ENCODE measurements at regions not wholly inside any gene's neighbourhood (a gene's known extent, or its start where the extent isn't known, plus 50 kb on each side); places are given as distances from the start of the nearest gene placed in this dataset.

GRCh38 chr13:86000546-86000945 is 201.3 kb upstream of the SLITRK6 start:
- Histone ChIP-seq H3K9me3 (ENCODE audit: severe bottlenecking) (no peaks in the 10 kb centered on the region), H3K27me3 (ENCODE audit: insufficient read depth, low read depth, severe bottlenecking) (no peaks in the 10 kb centered on the region), H3K27ac (no peak overlapping the region), H3K4me3 (ENCODE audit: low read depth, low read length) (no peak overlapping the region), H3K36me3 (no peaks in the 10 kb centered on the region)
- peak; percentile 17 for DNase-seq
- no peak for TF ChIP-seq CTCF (IDR thresholded peaks at IDR 0.05; ENCODE audit: low read depth, low read length)

- TF ChIP-seq CTCF (IDR thresholded peaks at IDR 0.05; ENCODE audit: low read depth, low read length) = no peak
- Histone ChIP-seq H3K4me3 (ENCODE audit: low read depth, low read length) (no peak overlapping the region), H3K36me3 (no peaks in the 10 kb centered on the region), H3K9me3 (ENCODE audit: severe bottlenecking) (no peaks in the 10 kb centered on the region), H3K27me3 (ENCODE audit: insufficient read depth, low read depth, severe bottlenecking) (no peaks in the 10 kb centered on the region), H3K27ac (no peak overlapping the region)
- no peak for DNase-seq
Measured at GRCh38 chr13:85997587-85997986, 198.4 kb upstream of the SLITRK6 start.

GRCh38 chr13:85995788-85996418 is 196.7 kb upstream of the SLITRK6 start:
- Histone ChIP-seq H3K27ac (no peak overlapping the region), H3K4me3 (ENCODE audit: low read depth, low read length) (no peak overlapping the region), H3K27me3 (ENCODE audit: insufficient read depth, low read depth, severe bottlenecking) (no peaks in the 10 kb centered on the region), H3K9me3 (ENCODE audit: severe bottlenecking) (no peaks in the 10 kb centered on the region), H3K36me3 (no peaks in the 10 kb centered on the region)
- no peak for TF ChIP-seq CTCF (IDR thresholded peaks at IDR 0.05; ENCODE audit: low read depth, low read length)
- no peak for DNase-seq

GRCh38 chr13:85993567-85993966 is 194.3 kb upstream of the SLITRK6 start:
- TF ChIP-seq CTCF (IDR thresholded peaks at IDR 0.05; ENCODE audit: low read depth, low read length) = no peak
- H3K27ac ChIP-seq = no peak overlapping the region
- DNase-seq = no peak
- H3K27me3 ChIP-seq (ENCODE audit: insufficient read depth, low read depth, severe bottlenecking) = no peaks in the 10 kb centered on the region
- no peaks in the 10 kb centered on the region for H3K9me3 ChIP-seq (ENCODE audit: severe bottlenecking)
- H3K36me3 ChIP-seq = no peaks in the 10 kb centered on the region
- H3K4me3 ChIP-seq (ENCODE audit: low read depth, low read length) = no peak overlapping the region

- Histone ChIP-seq H3K27me3 (ENCODE audit: insufficient read depth, low read depth, severe bottlenecking) (no peaks in the 10 kb centered on the region), H3K36me3 (no peaks in the 10 kb centered on the region), H3K27ac (no peak overlapping the region), H3K9me3 (ENCODE audit: severe bottlenecking) (no peaks in the 10 kb centered on the region), H3K4me3 (ENCODE audit: low read depth, low read length) (no peak overlapping the region)
- DNase-seq = no peak
- no peak for TF ChIP-seq CTCF (IDR thresholded peaks at IDR 0.05; ENCODE audit: low read depth, low read length)
Measured at GRCh38 chr13:85990397-85990796, 191.2 kb upstream of the SLITRK6 start.

GRCh38 chr13:85985797-85986196 is 186.6 kb upstream of the SLITRK6 start:
- no peaks in the 10 kb centered on the region for H3K36me3 ChIP-seq
- no peaks in the 10 kb centered on the region for H3K27me3 ChIP-seq (ENCODE audit: insufficient read depth, low read depth, severe bottlenecking)
- H3K4me3 ChIP-seq (ENCODE audit: low read depth, low read length) = no peak overlapping the region
- H3K27ac ChIP-seq = no peak overlapping the region
- TF ChIP-seq CTCF (IDR thresholded peaks at IDR 0.05; ENCODE audit: low read depth, low read length) = no peak
- H3K9me3 ChIP-seq (ENCODE audit: severe bottlenecking) = no peaks in the 10 kb centered on the region
- no peak for DNase-seq

Data from WERI-Rb-1 (cell line).